ENCODE measurements at regions not wholly inside any gene's neighbourhood (a gene's known extent, or its start where the extent isn't known, plus 50 kb on each side); places are given as distances from the start of the nearest gene placed in this dataset.

DNA sequence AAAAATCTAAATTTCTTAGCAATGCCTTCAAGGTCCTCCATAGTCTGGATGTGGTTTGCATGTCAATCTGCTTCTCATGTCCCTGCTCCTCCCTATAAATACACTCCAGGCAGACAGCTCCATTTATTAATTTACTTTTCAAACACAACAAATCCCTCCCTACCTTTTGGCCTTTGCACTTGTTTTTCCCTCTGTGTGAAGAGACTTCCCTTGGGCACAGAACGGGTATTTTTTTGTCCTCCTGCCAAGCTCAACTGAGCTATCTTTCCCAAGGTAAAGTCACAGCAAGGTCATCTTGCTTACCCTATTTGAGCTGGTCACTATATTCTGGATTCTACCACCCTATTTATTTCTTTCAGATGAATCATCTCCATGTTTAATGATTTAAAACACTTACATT, 159.6 kb upstream of the ANKH start (continued):
- TF ChIP-seq, protein P1, sequence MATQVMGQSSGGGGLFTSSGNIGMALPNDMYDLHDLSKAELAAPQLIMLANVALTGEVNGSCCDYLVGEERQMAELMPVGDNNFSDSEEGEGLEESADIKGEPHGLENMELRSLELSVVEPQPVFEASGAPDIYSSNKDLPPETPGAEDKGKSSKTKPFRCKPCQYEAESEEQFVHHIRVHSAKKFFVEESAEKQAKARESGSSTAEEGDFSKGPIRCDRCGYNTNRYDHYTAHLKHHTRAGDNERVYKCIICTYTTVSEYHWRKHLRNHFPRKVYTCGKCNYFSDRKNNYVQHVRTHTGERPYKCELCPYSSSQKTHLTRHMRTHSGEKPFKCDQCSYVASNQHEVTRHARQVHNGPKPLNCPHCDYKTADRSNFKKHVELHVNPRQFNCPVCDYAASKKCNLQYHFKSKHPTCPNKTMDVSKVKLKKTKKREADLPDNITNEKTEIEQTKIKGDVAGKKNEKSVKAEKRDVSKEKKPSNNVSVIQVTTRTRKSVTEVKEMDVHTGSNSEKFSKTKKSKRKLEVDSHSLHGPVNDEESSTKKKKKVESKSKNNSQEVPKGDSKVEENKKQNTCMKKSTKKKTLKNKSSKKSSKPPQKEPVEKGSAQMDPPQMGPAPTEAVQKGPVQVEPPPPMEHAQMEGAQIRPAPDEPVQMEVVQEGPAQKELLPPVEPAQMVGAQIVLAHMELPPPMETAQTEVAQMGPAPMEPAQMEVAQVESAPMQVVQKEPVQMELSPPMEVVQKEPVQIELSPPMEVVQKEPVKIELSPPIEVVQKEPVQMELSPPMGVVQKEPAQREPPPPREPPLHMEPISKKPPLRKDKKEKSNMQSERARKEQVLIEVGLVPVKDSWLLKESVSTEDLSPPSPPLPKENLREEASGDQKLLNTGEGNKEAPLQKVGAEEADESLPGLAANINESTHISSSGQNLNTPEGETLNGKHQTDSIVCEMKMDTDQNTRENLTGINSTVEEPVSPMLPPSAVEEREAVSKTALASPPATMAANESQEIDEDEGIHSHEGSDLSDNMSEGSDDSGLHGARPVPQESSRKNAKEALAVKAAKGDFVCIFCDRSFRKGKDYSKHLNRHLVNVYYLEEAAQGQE (IDR thresholded peaks at IDR 0.05; ENCODE audit: low read depth, low read length): no peak
- TF ChIP-seq FOXM1 (IDR thresholded peaks at IDR 0.05; ENCODE audit: low read depth) (no peak), SMC3 (IDR thresholded peaks at IDR 0.05; ENCODE audit: low read depth, low read length) (no peak), RXRA (IDR thresholded peaks at IDR 0.05; ENCODE audit: borderline replicate concordance, low read depth) (no peak), GABPA (IDR thresholded peaks at IDR 0.05; ENCODE audit: low read depth) (no peak), MXI1 (IDR thresholded peaks at IDR 0.05; ENCODE audit: low read depth, low read length) (no peak), TAF1 (IDR thresholded peaks at IDR 0.05; ENCODE audit: borderline replicate concordance, low read depth, low read length) (no peak)
- TF ChIP-seq, protein P2, sequence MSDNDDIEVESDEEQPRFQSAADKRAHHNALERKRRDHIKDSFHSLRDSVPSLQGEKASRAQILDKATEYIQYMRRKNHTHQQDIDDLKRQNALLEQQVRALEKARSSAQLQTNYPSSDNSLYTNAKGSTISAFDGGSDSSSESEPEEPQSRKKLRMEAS (IDR thresholded peaks at IDR 0.05; ENCODE audit: low read depth): no peak

DNA sequence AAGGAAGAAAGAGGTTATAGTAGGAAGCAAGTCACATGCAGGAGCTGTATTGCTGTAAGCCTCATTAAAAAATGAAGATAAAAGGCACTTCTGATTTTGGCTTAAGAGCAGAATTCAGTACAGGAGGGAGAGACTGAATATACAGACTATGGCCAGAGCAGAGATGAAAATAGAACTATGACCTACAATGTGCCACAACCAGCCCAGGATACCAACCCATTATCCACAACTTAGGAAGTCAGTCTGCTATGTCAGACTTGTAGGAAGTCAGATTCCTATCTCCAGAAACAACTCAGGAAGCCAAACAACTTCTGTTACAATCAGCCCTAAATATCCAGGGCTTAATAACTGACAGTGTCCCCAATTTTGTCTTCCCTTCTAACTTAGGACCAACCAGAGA, 156.2 kb upstream of the ANKH start:
- ChIA-PET POLR2A (no interaction called here), CTCF (interaction anchor here (1.2 to 2.7 kb wide), 2 partner anchors 13 to 300 kb away, joined by 5 to 11 read pairs; no protein-coding TSS in a partner anchor)
- Histone ChIP-seq H4K20me1 (ENCODE audit: insufficient read depth) (no peaks in the 10 kb centered on the region), H3K27me3 (ENCODE audit: insufficient read depth) (no peaks in the 10 kb centered on the region), H3K36me3 (replicated peaks in 1 of 2; ENCODE audit: control insufficient read depth in 1 of 2, insufficient read depth in 2 of 2, low read length in 1 of 2) (no peaks in the 10 kb centered on the region), H3K4me1 (ENCODE audit: control insufficient read depth in 1 of 2, insufficient read depth in 2 of 2, low read depth in 1 of 2, low read length in 1 of 2) (peaks cover 0 to 7% of the 10 kb centered on the region in 2 experiments; a peak in 1 of 4 replicates), H3K9me3 (no peaks in the 10 kb centered on the region), H3K79me2 (ENCODE audit: insufficient read depth) (no peaks in the 10 kb centered on the region), H2AFZ (ENCODE audit: low read depth) (no peak overlapping the region), H3K9ac (no peak overlapping the region), H3K27ac (ENCODE audit: low read depth in 2 of 2, low read length in 1 of 2) (no peak overlapping the region), H3K4me2 (no peak overlapping the region), H3K4me3 (ENCODE audit: low read depth in 2 of 2, low read length in 1 of 2) (no peak overlapping the region), H3K9me2 (0 out of 2 replicates have a peak, but pooled peaks cover 4% of the 10 kb centered on the region), H3F3A (replicated peaks; ENCODE audit: insufficient read depth) (peaks cover 26% of the 10 kb centered on the region)
- TF ChIP-seq, protein P3, sequence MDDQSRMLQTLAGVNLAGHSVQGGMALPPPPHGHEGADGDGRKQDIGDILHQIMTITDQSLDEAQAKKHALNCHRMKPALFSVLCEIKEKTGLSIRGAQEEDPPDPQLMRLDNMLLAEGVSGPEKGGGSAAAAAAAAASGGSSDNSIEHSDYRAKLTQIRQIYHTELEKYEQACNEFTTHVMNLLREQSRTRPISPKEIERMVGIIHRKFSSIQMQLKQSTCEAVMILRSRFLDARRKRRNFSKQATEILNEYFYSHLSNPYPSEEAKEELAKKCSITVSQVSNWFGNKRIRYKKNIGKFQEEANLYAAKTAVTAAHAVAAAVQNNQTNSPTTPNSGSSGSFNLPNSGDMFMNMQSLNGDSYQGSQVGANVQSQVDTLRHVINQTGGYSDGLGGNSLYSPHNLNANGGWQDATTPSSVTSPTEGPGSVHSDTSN (IDR thresholded peaks at IDR 0.05): no peak
- TF ChIP-seq FOXJ3 (CRISPR knock-in tag; IDR thresholded peaks at IDR 0.05): no peak
- no peak for TF ChIP-seq TEAD4 (IDR thresholded peaks at IDR 0.05; ENCODE audit: borderline replicate concordance, insufficient read depth)
- no peak for TF ChIP-seq POLR2AphosphoS5 (IDR thresholded peaks at IDR 0.05; ENCODE audit: low read depth, low read length)
- TF ChIP-seq NRF1 (IDR thresholded peaks at IDR 0.05; ENCODE audit: low read depth, low read length): no peak
- no peak for DNase-seq

All from SK-N-SH (cell line).